ENCODE measurements at regions not wholly inside any gene's neighbourhood (a gene's known extent, or its start where the extent isn't known, plus 50 kb on each side); places are given as distances from the start of the nearest gene placed in this dataset.

DNA sequence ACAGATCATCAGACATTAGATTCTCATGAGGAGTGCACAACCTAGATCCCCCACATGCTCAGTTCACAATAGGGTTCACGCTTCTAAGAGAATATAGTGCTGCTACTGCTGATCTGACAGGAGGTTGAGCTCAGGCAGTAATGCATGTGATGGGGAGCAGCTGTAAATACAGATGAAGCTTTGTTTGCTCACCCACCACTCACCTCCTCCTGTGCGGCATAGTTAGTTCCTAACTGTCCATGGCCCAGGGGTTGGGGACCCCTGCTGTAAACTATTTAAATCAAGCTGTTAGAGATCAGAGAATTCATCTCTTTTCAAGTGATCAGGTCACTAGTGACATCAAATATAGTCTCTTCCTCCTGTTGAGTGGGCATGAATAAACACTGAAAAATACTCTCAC lies 88.8 kb upstream of the ACVR2A start:
- no peak for DNase-seq (ENCODE audit: low read depth, low spot score)
- no peak overlapping the region for H2AFZ ChIP-seq (ENCODE audit: low read depth, low read length, poor library complexity, severe bottlenecking)
- H3K27me3 ChIP-seq (ENCODE audit: insufficient read depth, low read length) = no peaks in the 10 kb centered on the region
- H3K4me3 ChIP-seq (replicated peaks in 1 of 2; ENCODE audit: low read depth in 1 of 2, low read length in 2 of 2) = no peak overlapping the region
- H4K20me1 ChIP-seq (ENCODE audit: insufficient read depth) = no peaks in the 10 kb centered on the region
- intact Hi-C loops (cut with micrococcal nuclease) = no loop called here
- RAD21 ChIA-PET (ENCODE audit: low non-redundant PET in 1 of 2, low total read pairs in 2 of 2, uncharacterized antibody in 2 of 2, unreplicated experiment in 2 of 2) = no interaction called here
- H3K27ac ChIP-seq (ENCODE audit: low read depth, low read length) = no peak overlapping the region
- H3K4me2 ChIP-seq (ENCODE audit: low read length) = no peak overlapping the region
- no peaks in the 10 kb centered on the region for H3K79me2 ChIP-seq (ENCODE audit: insufficient read depth, low read length)
- no TSS peak for BruUV-seq (replicated peaks)
- ATAC-seq = no peak
- TF ChIP-seq CEBPB (IDR thresholded peaks at IDR 0.05; ENCODE audit: low read depth) (no peak), TCF7L2 (IDR thresholded peaks at IDR 0.05; ENCODE audit: borderline replicate concordance, extremely low read depth, insufficient read depth, insufficient read length) (no peak), ZNF274 (IDR thresholded peaks at IDR 0.05; ENCODE audit: low read depth, low read length) (no peak), JUND (IDR thresholded peaks at IDR 0.05) (no peak), EZH2 (IDR thresholded peaks at IDR 0.05) (no peak), SIN3A (IDR thresholded peaks at IDR 0.05; ENCODE audit: low read depth) (no peak), ELF1 (IDR thresholded peaks at IDR 0.05; ENCODE audit: borderline replicate concordance, low read depth) (no peak), ZFX (IDR thresholded peaks at IDR 0.05) (no peak), RAD21 (IDR thresholded peaks at IDR 0.05; ENCODE audit: low read depth) (no peak), SRF (IDR thresholded peaks at IDR 0.05; ENCODE audit: low read depth) (no peak), POLR2AphosphoS5 (IDR thresholded peaks at IDR 0.05; ENCODE audit: low read depth, low read length) (no peak), POLR2A (IDR thresholded peaks at IDR 0.05; ENCODE audit: borderline replicate concordance, extremely low read depth, insufficient read depth, insufficient read length) (no peak)
- TF ChIP-seq, protein P1, sequence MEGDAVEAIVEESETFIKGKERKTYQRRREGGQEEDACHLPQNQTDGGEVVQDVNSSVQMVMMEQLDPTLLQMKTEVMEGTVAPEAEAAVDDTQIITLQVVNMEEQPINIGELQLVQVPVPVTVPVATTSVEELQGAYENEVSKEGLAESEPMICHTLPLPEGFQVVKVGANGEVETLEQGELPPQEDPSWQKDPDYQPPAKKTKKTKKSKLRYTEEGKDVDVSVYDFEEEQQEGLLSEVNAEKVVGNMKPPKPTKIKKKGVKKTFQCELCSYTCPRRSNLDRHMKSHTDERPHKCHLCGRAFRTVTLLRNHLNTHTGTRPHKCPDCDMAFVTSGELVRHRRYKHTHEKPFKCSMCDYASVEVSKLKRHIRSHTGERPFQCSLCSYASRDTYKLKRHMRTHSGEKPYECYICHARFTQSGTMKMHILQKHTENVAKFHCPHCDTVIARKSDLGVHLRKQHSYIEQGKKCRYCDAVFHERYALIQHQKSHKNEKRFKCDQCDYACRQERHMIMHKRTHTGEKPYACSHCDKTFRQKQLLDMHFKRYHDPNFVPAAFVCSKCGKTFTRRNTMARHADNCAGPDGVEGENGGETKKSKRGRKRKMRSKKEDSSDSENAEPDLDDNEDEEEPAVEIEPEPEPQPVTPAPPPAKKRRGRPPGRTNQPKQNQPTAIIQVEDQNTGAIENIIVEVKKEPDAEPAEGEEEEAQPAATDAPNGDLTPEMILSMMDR (IDR thresholded peaks at IDR 0.05 in 2 of 3, conservative IDR thresholded peaks at IDR 0.05 in 1 of 3; ENCODE audit: borderline replicate concordance in 1 of 3, insufficient read depth in 1 of 3, low read depth in 2 of 3, low read length in 2 of 3) = no peak
- TF ChIP-seq, protein P2, sequence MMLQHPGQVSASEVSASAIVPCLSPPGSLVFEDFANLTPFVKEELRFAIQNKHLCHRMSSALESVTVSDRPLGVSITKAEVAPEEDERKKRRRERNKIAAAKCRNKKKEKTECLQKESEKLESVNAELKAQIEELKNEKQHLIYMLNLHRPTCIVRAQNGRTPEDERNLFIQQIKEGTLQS (IDR thresholded peaks at IDR 0.05) = no peak
- H3K9me2 ChIP-seq (ENCODE audit: insufficient read depth) = no peaks in the 10 kb centered on the region
- H3K36me3 ChIP-seq (ENCODE audit: control insufficient read depth in 1 of 2, insufficient read depth in 2 of 2, low read length in 2 of 2) = no peaks in the 10 kb centered on the region
- no peaks in the 10 kb centered on the region for H3K9me3 ChIP-seq (ENCODE audit: control insufficient read depth in 1 of 2, insufficient read depth in 1 of 2, low read depth in 1 of 2, low read length in 2 of 2)
- POLR2A ChIA-PET = no interaction called here
- no peaks in the 10 kb centered on the region for H3K4me1 ChIP-seq (ENCODE audit: control insufficient read depth in 1 of 2, insufficient read depth in 2 of 2, low read length in 2 of 2)
- CTCF ChIA-PET = no interaction called here
- no peak overlapping the region for H3K9ac ChIP-seq (ENCODE audit: low read length)
